ENCODE measurements at regions not wholly inside any gene's neighbourhood (a gene's known extent, or its start where the extent isn't known, plus 50 kb on each side); places are given as distances from the start of the nearest gene placed in this dataset.

- no peak for DNase-seq (ENCODE audit: low spot score)
These were observed 180.1 kb upstream of the ARID2 start for GRCh38 chr12:45549337-45549902.

GRCh38 chr12:45553204-45553603 is 176.3 kb upstream of the ARID2 start:
- DNase-seq (ENCODE audit: low spot score), result no peak

GRCh38 chr12:45557016-45557415 is 172.5 kb upstream of the ARID2 start:
- DNase-seq (ENCODE audit: low spot score), result no peak

DNA sequence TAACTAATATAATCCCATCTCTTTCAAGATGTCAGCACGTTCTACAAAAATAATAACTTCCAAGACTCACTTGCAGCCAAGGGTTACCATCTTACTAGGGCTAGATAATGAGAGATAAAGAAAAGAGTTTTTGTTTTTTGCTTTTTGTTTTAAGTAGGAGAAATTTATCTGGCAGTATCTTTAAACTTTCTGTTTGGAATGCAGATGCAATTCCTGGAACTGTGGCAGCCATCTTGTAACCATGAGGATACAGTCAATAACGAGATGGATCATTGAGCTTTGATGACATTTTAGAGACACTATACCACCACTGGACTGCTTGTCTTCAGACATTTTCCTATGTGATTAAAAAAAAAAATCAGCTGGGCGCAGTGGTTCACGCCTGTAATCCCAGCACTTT is 171.2 kb upstream of the ARID2 start:
- DNase-seq (ENCODE audit: low spot score), result no peak

DNA sequence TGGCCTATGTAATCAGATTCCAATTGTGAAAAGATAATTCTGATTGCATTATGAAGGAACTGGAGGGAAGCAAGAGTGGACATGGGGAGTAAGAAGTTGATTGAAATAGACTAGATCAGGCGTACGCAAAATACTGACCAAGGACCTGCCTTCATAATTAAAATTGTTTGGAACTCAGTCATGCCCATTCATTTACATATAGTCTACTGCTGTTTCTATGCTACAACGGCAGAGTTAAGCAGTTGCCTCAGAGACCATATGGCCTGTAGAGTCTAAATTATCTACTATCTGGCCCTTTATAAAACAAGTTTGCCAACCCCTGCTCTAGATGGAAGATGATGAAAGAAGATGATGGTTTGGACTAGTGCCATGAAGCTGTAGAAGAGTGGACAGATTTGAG is 170.0 kb upstream of the ARID2 start:
- DNase-seq (ENCODE audit: low spot score), result no peak

DNA sequence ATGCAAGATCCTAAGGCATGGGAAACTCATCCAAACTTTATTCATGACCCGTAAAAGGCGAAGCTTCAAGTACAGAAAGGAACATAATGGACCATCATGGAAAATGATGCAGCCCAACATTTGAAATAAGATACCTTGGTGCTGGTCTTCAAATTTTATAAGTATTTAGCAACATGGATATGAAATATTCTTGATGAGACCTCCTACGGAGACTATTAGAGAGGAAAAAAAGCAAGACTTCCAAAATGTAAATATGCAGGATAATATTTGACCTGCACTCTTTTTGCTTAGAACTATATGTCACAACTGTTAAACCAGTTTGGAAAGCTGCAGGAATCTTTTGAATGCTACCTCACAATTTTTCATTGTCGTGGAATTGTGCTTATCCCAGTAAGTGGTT is 168.8 kb upstream of the ARID2 start:
- no peak for DNase-seq (ENCODE audit: low spot score)

DNA sequence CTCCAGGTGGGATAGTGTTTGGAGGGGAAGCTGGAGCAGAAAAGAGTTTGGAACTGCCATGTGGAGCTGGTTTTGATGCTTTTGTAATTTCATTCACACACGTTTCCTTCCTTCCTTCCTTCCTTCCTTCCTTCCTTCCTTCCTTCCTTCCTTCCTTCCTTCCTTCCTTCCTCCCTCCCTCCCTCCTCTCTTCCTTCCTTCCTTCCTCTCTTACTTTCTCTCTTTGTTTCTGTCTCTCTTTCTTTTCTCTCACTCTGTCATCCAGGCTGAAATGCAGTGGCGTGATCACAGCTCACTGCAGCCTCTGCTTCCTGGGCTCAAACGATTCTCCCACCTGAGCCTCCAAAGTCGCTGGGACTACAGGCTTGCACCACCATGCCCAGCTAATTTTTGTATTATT is 168.0 kb upstream of the ARID2 start:
- no peak for DNase-seq (ENCODE audit: low spot score)

DNA sequence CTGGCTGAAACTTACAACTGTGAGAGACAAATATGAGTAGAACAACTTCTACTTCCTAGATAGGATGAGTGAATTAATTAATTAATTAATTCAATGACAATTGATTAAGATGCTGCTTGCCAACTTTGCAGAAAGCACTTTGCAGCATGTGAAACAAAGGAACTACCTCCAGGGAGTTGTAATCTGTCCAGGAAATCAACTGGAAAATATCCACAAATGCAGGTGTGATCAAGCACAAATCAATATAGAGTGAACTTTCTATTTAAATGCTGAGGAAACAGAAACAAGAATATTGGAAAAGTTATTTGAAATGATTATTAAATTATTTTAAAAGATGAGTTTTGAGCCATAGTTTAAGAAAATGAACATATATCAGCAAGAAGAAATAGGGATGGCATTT is 163.9 kb upstream of the ARID2 start:
- DNase-seq (ENCODE audit: low spot score), result no peak

- no peak for DNase-seq (ENCODE audit: low spot score)
These were observed 163.2 kb upstream of the ARID2 start for GRCh38 chr12:45566257-45566656.

DNA sequence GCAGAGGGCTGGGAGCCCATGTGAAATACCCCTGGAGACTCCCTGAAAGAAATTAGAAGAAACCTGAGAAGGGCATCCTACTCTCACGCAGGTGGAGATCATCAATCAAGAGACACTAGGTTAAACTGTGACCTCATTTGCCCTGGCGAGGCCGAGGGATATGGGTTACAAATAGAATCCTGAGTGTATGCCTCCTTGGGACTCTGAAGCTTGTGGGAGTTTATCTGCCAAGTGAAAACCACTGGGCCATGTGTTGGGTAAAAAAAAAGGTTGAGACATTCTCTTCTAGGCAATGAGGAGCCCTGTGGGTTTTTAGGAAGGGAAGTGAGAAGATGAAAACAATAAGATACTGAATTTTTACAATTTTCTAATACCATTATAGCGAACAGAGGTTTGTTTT is 160.7 kb upstream of the ARID2 start:
- no peak for DNase-seq (ENCODE audit: low spot score)

DNA sequence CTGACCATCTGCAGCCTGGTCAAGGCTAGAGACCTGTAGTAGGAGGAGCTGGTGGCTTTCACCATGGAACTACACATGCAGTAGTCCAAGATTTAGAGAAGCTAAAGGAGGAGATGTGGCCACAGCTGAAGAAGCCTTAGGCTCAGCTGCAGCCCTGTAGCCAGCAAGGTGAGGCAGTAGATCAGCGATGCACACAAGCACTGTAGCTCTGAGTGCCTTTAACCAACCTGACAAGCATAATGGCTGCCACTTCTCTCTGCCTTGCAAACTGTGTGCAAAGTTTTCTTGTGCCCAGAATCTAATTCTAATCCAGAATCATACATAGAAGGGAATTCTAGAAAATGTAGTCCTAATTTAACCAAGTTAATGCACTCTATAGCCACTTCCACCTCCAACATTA is 159.0 kb upstream of the ARID2 start:
- no peak for DNase-seq (ENCODE audit: low spot score)

DNA sequence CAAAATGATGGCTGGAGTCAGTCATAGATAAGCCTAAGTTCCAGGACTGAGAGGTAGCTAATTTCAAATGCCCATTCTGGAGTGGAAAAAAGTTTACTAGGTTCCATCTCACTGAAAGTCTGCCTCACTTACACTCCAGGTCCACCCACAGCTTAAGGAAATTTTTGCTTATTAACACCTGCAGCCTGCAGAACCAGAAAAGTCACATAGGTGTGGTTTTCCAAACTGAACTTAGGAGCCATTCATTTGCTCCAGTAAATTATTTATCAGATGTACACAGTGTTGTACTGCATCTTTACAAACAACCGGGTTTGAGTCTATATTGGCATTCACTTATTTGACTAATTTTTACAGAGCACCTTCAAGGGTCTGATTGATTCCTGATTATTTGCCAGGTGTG is 157.4 kb upstream of the ARID2 start:
- DNase-seq (ENCODE audit: low spot score), result no peak

DNA sequence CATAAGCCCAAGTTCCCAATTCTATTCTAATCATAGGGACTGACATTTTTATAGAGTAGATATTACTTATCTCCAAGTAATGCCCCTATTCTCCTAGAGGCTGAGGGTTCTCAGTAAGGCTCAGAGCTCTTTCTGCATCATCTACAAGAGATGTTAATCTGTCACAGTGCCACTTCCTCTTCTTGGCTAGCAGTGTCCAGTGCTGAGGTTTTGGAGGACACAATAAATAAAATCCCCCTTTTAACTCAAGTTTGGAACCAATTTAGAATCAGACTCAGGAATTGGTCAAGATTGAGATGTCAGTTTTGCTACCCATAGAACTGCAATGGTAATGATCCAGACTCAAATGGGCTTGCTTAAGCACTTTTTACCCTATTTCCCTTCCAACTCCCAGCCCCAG is 154.1 kb upstream of the ARID2 start:
- DNase-seq (ENCODE audit: low spot score), result no peak

DNA sequence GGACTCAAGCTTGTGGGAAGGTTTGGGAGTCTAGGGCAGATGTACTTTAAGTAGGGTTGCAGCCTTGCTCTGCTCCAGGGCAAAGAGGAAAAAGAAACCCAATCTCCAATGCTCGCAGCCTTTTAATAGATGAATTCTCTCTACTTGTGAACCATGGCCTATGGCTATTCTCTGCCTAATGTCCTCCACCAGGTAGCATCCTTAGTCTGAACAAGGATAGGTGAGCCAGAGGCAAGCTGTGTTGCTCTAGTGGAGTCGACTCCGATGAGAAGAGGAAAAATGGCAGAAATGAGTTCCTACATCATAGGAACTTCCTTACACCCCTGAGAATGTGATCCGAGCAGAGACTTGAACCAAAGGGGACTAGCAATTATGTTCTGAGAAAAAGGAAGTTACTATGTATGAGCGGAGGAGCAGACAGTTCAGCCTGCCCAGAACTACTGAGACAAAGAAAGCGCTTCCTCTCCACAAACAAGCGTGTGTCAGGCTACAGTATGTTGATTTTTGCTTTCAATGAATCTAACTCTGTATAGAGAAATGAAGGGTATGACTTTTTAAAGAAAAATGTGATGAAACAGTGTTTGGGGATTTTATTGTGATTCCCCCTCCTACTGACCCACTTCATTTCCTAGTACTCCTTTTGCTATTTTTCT is 153.6 kb upstream of the ARID2 start:
- DNase-seq (ENCODE audit: low spot score), result no peak

DNA sequence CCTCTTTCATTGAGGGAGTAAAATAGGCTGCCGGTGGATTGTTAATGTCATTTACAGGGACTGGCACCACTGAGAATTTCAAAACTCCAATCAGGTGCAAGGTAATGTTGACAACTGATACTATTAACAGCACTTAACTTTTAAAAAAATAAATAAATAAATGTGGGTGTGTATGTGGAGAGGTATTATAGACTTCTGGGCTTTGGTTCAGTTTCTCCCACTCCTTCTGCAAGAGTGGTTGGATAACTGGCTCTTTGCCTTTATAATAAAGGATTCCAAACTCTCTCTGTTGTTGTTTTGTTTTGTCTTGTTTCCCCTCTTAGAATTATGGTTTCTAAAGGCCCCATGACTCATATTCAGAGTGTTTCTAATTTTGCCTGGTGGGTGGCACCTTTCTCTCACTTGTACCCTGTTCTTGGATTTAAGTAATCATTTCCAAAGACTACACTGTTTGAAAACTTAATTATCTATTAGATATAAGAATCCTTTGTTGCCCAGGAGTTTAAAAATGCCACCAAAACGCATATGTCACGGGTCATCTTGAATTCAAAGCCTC is 151.6 kb upstream of the ARID2 start:
- DNase-seq (ENCODE audit: low spot score), result no peak

DNA sequence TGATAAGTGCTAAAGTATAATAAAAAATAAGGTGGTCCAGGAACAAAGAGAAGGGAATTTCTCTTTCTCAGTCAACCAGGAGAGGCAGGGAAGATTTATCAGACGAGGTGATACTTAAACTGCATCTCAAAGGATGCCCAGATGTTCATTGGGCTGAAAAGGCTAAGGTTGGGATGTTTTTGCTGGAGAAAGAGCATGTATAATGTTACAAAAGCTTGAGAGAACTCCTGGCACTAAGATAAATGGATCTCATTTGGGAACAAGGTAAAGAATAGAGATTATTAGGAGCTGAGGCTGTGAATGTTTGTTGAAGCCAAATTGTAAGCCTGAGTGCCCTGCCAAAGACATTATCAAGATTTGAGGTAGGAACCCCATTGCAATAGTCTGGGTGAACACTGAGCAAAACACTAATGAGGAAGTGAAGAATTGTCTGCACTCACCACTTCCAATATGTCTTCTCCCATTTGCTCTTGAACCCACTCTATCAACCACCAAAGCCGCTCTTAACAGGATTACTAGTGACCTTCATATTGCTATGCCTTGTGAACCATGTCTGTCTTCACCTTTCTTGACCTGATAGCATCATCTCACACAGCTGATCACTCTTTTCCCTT is 149.0 kb upstream of the ARID2 start:
- no peak for DNase-seq (ENCODE audit: low spot score)

DNA sequence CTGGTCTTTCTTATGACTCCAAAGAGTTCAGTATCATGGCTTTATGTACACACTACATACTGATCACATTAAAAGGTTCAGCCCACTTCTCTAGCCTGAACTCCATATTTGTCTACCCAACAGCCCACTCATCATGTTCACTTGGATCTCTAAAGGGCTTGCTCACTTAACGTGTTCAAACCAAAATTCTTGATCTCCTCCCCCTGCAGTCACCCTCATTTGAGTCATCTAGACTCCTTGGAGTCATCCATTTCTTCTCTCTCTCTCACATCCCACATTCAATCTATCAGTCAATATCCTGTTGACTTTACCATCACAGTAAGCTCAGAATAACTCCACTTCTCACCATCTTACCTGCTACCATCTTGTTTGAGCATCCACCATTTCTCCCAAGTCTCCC is 148.4 kb upstream of the ARID2 start:
- DNase-seq (ENCODE audit: low spot score), result no peak

DNA sequence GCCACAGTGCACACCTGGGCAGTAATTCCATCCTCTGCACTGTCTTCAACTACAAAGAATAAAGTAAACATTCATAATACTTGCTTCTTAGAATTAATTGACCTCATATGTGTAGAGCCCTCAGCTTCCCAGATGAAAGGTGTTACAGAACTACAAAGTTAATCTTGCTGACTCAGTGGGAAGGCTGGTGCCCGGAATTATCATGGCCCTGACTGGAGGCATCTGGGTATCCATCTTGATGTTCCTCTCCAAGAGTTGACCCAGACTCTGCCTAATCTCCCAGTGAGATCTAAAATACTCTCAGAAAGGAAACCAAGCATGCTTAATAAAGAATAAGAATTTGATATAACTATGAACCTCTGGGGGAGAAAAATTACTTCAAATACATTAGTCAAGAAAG is 147.0 kb upstream of the ARID2 start:
- no peak for DNase-seq (ENCODE audit: low spot score)

DNA sequence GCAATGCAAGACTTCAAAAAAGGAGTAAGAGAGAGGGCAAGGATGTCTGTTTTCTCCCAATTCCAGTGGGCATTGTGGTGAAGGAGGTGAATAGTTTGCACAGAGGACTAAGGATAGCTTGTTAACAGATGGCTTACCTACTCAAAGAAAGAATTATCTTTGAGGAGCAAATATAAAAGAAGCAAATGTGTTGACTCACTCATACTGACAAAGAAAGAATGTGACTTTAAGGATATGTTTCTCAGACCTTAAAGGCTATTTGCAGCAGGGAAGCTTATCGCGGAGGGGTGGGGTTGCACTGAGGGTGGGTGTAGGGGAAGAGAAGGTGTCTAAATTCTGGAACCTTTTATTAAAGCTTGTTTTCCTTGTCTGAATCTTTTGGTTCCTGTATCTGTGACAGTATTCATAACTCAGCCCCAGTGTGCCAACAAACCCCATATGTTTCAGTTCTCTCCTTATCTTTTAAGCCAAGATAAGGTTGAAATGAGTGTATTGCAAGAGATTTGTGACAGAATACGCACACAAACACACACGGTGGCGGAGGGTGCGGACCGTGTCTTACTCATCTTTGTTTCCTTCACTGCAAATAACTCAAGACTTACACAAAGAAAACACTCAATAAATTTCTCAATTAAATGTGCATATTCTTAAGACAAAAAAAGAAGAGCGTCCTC is 146.4 kb upstream of the ARID2 start:
- no peak for DNase-seq (ENCODE audit: low spot score)

DNA sequence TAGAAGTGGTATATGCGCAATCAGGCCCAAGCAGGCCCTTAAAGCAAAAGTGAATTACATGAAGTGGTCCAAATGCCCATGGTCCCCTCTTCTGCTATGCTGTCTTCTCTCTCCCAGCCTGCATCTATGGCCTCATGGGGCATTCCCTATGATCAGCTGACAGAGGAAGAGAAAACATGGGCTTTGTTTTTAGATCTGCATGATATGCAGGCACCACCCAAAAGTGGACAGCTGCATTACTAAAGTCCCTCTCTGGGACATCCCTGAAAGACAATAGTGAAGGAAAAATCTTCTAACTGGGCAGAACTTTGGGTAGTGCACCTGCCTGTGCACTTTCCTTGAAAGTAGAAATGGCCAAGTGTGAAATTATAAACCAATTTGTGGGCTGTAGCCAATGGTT is 145.2 kb upstream of the ARID2 start:
- DNase-seq (ENCODE audit: low spot score), result no peak

DNA sequence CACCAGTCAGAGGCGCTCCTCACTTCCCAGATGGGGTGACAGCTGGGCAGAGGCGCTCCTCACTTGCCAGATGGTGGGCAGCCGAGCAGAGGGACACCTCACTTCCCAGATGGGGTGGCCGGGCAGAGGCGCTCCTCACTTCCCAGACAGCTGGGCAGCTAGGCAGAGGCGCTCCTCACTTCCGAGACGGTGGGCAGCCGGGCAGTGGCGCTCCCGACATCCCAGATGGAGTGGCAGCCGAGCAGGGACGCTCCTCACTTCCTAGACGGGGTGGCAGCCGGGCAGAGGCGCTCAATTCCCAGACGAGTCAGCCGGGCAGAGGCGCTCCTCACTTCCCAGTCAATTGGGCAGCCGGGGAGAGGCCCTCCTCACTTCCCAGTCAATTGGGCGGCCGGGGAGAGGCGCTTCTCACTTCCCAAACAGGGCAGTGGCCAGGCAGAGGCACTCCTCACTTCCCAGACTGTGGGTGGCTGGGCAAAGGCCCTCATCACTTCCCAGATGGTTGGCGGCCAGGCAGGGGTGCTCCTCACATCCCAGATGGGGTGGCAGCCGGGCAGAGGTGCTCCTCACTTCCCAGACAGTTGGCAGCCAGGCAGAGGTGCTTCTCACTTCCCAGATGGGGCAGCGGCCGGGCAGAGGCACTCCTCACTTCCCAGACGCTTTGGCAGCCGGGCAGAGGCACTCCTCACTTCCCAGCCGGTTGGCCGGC is 143.8 kb upstream of the ARID2 start:
- no peak for DNase-seq (ENCODE audit: low spot score)

GRCh38 chr12:45586486-45586885 is 143.0 kb upstream of the ARID2 start:
- no peak for DNase-seq (ENCODE audit: low spot score)

DNA sequence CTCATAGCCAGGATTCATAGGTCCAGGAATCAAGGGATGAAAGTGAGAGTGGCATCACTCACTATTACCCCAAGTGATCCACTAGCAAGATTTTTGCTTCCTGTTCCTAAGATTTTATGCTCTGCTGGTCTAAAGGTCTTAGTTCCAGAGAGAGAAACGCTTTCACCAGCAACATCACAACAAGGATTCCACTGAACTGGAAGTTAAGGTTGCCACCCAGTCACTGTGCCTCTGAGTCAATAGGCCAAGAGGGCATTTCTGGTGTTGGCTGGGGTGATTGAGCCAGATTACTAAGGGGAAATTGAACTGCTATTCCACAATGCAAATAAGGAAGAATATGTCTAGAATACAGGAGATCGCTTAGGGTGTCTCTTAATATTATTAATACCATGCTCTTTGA is 142.5 kb upstream of the ARID2 start:
- DNase-seq (ENCODE audit: low spot score), result no peak
